ENCODE measurements at regions not wholly inside any gene's neighbourhood (a gene's known extent, or its start where the extent isn't known, plus 50 kb on each side); places are given as distances from the start of the nearest gene placed in this dataset.

DNA sequence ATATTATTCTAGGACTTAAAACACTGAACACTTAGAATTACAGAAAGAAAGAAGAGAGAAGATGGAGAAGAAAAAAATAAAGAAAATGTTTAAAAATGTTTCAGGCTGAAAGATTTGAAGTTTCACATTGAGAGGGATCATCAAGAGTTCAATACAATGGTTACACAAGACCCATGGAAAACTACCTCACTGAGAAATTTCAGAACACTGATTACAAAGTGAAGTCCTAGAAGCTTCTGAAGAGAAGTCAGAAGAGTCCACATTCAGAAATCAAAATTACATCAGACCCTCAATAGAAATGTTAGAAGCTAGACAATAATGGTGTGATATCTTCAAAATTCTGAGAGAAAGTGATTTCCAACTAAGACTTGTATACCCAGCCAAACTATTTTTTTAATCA, 196.1 kb downstream of the MACC1 start:
- DNase-seq, result no peak

- DNase-seq, result no peak
Observed at GRCh38 chr7:20019757-20020432, 197.3 kb downstream of the MACC1 start.

DNA sequence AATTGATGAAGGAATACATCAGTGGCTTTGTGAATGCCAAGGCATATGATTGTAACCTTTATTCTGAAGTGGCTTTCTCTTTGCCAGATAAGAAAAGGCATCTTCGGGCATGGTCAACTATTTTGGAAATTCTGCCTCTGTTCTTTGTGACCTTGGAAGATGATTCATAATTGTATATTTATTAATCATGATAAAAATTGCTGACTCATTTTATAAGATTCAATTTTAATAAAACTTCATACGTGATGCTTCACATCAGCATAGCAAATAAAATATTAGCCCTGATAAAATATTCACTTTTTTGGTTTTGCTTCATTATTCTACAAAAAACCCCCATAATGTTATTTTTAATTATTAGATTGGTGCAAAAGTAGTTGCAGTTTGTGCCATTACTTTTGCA, 200.5 kb downstream of the MACC1 start:
- DNase-seq, result no peak

DNA sequence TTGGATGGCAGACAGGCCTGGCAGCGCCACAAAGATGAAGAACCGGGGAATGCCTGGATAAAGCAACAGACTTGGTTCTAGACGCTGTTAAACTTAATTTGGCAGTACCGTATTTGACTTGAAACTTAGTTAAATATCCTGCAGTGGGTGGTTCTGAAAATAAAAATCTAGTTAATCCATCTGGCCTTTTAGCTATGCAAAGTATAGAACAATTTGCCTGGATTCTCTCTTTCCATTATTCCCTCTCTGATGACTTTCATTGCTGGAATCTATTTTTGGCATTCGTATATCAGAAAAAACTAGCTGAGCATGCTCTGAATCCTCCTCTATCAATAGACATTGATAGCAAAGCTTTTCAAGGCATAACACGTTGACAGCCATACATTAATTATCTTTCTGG, 203.6 kb downstream of the MACC1 start:
- no peak for DNase-seq

DNA sequence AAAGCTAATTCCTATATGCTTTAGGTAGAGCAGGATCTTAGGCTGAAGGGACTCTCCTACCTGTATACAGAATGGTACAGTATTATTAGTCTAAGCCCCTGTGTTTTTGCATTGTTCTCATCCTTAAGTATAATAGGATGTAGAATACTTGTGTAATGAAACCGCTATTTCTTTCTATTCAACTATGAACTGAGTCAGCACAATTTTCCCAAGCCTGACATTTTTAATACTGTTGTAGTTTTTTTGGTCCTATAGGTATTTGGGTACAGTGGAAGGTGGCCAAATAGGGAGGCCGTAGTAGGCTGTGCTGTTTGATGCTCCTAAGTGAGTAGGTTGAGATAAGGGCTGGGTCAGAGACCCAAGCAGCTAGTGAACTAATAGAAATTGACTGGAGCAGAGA, 205.1 kb downstream of the MACC1 start:
- DNase-seq, result no peak

- no peak for DNase-seq
Observed at GRCh38 chr7:20010877-20011276, 206.3 kb downstream of the MACC1 start.

DNA sequence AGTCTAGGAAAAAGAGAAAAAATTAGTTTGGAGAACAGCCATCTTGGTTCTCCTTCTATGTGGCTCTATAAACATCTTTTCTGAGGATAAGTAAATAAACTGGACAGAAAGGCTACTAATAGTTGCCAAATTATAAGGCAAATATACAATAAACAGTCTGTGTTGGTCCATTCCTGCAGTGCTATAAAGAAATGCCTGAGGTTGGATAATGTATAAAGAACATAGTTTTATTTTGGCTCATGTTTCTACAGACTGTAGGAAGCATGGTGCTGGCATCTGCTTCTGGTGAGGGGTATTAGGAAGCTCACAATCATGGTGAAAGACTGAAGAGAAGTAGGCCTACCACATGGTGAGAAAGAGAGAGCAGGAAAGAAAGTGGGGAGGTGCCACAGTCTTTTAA, 209.7 kb downstream of the MACC1 start:
- DNase-seq, result no peak

DNA sequence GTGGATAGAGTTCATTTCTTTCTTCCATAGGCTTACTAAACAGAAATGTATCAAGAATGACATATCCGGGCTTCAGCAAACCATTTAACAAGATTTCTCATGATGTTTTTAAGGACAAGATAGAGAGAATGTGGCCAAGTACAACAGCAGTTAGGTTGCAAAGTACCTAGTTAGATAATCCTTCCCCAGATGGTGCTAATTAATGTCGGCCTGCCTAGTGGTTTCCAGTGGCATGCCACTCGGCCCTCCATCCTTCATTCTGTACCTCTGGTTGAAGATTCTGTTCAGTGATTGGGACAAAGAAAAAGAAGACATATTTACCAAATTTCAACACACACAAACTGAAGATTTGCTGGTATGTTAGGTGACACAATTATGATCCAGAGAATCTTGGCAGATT, 212.1 kb downstream of the MACC1 start:
- no peak for DNase-seq

DNA sequence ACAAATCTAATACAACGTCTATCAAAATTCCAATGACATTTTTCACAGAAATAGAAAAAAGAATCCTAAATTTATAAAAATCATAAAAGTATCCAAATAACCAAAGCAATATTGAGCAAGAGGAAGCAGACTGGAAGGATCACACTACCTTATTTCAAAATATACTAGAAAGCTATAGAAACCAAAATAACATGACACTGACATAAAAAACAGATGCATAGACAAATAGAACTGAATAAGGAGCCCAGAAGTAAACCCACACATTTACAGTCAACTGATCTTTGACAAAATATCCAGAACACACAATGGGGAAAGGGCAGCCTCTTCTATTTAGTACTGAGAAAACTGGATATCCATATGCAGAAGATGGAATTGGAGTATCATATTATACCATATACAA, 217.5 kb downstream of the MACC1 start:
- DNase-seq, result no peak

GRCh38 chr7:19991936-19992335, 218.5 kb upstream of the TMEM196 start:
- DNase-seq, result no peak

DNA sequence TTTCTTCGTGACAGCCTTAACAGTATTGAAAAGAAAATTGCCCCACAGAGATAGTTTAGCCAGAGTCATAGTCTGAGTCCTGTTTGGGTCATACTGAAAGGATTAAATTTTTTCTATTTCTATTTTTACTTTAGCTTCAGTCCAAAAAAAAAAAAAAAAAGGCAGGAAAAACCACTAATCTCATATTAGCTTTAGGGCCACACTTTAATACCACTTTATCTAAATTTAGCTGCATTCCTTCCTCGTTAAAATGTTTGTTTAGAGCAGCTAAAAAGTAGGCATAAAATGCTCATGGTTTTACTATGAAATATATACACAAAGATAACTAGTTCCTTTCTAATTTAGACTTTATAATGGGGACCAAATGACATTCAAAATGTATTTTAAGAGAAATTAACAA, 216.5 kb upstream of the TMEM196 start:
- no peak for DNase-seq

GRCh38 chr7:19988860-19989259, 215.4 kb upstream of the TMEM196 start:
- DNase-seq, result no peak

DNA sequence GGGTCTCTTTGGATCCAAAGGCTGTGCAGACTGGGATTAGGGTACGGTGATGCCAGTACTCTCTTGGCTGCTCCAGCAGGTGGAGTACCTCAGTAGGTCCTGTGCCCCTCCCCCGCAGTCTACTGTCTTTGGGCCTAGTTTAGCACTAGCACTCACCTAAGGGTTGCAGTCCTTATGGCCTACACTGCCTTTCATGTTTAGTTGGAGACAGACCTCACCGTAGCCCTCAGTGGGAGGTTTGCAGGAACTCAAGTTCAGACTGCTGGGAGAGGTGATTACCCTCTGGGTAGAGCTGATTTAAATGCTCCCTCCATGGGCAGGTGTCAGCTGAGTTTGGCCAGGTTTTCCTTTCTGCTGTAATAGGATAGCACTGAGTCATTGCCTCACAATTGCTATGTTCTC, 210.8 kb upstream of the TMEM196 start:
- no peak for DNase-seq

DNA sequence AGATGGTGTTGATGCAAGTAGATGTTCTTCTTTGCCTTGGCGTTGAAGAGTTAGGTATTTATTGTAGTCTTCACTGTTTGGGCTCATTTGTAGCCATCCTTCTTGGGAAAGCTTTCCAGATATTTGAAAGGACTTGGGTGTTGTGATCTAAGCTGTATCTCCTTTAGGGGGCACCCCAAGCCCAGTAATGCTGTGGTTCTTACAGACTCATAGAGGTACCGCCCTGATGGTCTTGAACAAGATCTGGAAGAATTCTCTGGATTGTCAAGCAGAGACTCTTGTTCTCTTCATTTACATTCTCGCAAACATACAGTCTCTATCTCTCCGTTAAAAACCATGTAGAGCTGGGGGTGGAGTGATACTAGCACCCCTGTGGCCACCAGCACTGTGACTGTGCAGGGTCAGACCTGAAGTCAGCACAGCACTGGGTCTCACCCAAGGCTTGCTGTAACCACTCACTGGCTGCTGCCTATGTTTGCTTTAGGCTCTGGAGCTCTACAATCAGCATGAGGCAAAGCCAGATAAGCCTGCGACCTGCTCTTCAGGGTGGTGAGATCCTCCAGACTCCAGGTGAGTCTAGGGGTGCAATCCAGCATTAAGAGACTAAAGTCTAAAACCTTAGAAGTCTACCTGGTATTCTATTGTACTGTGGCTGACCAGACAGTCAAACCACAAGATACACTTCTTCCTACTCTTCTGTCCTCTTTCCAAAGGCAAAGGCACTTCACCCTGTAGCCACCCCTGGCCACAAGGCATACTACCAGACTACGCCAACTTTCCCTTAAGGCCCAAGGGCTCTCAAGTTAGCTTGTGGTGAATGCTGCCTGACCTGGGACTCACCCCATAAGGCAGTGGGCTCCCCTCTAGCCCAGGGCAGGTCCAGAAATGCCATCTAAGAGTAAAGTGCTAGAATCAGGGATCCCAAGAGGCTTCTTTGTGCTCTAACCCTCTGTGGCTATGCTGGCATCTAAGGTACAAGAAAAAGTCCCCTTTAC, 209.7 kb upstream of the TMEM196 start:
- no peak for DNase-seq

DNA sequence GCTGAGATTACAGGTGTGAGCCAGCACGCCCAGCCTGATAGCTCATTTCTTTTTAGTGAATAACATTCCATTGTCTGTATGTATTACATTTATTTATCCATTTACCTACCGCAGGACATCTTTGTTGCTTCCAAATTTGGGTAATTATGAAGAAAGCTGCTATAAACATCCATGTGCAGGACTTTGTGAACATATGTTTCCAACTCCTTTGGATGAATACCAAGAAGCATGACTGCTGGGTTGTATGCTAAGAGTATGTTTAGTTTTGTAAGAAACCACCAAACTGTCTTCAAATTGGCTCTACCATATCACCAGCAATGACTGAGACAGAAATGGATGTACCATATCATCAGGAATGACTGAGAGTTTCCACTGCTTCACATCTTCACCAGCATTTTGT, 200.2 kb upstream of the TMEM196 start:
- DNase-seq, result no peak

DNA sequence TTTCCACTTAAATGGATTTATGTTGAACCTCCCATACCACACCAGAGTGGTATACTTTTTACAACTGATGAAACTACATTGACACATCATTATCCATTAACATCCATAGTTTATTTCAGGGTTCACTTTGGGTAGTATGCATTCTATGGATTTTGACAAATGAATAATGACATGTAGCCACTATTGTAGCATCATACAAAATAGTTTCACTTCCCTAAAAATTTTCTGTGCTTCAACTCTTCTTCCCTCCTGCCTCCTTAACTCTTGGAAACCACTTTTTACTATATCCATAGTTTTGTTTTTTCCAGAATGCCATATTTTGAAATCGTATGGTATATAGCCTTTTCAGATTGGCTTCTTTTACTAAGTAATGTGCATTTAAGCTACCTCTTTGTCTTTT, 199.5 kb upstream of the TMEM196 start:
- no peak for DNase-seq

DNA sequence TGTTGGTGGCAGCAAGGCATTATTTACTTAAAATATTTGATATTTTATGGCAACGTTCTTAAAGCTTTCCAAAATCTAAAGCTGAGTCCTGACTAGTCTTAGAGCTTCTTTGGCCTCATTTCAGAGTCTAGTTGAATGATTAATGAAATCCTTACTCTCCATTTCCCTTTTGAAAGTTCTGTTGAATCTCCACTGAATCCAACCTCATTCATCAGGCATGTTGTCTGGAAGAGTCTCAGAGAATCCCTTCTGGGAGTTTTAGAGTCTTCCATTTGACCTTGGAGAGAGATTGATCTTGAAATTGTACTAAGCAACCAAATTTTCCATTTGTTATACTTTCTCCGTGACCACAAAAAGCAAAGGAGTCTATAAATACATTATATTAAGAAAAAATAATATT, 198.5 kb upstream of the TMEM196 start:
- DNase-seq, result no peak

DNA sequence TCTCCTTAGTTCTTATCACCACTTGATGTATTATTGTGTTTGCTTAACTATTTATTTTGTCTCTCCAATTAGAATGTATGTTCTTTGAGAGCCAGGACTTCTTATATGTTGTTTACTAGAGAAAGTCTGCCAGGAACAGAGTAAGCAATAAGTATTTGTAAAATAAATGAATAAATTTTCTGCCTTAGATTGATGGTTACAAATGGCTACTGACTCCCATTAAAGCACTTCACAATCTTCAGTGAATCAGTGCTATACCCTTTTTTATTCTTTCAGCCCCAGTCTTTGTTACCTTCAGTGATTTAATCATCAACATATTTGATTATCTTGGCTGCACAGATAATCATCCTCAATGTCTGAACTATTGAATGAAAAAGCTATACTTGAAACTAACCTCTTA, 197.1 kb upstream of the TMEM196 start:
- DNase-seq, result no peak

GRCh38 chr7:19969859-19970493, 196.6 kb upstream of the TMEM196 start:
- DNase-seq, result no peak

DNA sequence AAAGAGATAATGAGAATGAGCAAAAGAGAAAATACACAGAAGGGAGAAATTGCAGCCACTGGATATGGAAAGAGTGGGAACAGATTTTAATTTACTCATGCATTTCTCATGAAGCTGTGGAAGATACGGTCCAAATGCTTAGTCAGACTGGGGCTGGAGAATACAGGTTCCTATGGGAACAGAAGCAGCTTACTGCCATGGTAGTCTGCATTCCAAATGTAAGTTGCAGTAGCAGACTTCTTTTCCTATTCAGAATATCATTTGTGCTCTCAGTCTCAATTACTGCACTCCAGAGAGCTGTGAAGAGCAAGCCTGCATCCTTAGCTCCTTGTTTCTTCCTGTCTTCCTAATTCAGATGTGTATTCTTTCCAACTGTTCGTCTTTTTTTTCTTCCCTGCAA, 190.8 kb upstream of the TMEM196 start:
- DNase-seq, result no peak

- DNase-seq, result no peak
Observed at GRCh38 chr7:19963695-19964094, 190.3 kb upstream of the TMEM196 start.

GRCh38 chr7:19958309-19958896, 185.0 kb upstream of the TMEM196 start:
- no peak for DNase-seq

- DNase-seq, result no peak
Observed at GRCh38 chr7:19957664-19958063, 184.2 kb upstream of the TMEM196 start.
